Skeletal muscle cell (primary cell): ENCODE measurements at regions not wholly inside any gene's neighbourhood (a gene's known extent, or its start where the extent isn't known, plus 50 kb on each side); places are given as distances from the start of the nearest gene placed in this dataset.

Source experiments
- DNase-seq: peaks from one replicate; pipeline ENCODE4 v3.0.0-alpha.2; 2010; ENCODE audit warnings: low read depth
- H3K4me3 ChIP-seq: 2 replicates; pipeline ENCODE4 v1.5.1; 2011; ENCODE audit warnings: low read depth, mild to moderate bottlenecking, control low read depth, low read length, moderate library complexity

DNA sequence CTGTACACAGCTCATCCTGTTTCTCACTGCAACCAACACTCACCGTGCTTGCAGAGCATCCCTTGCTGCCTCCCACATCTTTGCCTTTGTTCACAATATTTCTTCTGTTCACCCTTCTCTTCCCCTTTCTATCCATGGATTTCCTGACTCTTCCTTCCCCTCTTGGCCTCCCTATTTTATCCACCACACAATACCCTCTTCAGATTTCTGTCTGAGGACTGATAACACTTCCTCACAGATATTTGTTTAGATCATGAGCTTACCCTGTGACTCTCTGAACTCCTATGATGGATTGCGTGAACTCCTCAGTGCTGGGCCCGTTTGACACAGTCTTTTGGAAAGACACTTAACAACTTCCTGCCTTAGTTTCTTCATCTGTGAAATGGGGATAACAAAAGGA lies 62.8 kb upstream of the GPR158 start:
- no peak overlapping the region for H3K4me3 ChIP-seq
- no peak for DNase-seq

DNA sequence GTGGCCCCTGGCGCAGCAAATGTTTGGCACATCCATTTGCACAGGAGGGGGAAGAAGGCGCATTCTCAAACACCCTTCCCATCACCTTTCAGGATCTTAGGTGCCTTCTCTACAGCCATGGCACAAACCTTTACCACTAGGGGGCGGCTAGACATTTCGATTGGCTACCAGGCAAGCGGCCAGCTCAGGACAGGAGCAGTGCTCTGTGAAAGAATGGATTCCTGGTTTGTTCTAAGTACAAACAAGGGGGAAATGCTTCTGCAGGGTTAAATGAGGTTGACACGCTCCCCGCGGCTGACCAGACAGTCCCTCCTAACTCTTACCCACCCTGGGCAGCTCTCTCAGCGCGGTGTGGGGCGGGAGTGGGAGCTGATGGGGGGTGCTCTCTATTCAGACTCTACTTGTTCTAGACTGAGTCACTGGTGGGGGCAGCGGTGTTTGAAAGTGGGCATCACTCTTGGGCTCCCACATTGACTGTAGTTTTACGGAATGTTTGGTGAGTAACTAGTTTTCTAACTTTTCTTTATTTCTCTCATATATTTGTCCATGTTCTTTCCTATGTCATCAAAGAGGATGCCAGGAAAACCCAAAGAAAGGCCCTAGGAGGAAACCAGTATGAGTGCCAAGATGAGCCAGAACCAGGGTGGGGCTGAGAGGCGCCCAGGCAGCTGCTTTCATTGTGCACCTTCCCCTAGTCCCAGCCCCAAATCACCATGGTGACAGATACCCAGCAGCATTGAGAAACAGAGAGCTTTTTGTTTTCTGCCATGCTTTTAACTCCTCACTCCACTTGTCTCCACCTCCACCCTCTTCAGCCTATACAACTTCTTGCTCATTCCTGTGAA lies 61.4 kb upstream of the GPR158 start:
- peak; percentile 13 for DNase-seq

DNA sequence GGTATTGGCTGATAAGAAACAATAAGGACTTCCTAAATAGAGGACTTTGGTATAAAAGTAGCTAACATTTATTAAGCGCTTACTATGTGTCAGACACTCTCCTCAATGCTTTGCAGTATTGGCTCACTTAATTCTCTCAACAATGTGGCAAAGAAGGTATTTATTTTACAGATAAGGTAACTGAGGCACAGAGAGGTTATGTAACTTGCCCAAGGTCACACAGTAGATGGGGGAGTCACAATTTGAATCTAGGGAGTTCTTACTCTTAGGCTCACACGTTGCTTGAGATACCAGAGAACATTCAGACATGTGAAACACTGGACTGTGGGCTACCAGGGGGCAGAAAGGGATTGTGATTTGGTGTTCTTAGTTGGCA lies 60.8 kb upstream of the GPR158 start:
- DNase-seq: no peak
- no peak overlapping the region for H3K4me3 ChIP-seq

More for the DNA sequence above, 61.4 kb upstream of the GPR158 start:
- peak overlapping the region; percentile 8 for H3K4me3 ChIP-seq

DNA sequence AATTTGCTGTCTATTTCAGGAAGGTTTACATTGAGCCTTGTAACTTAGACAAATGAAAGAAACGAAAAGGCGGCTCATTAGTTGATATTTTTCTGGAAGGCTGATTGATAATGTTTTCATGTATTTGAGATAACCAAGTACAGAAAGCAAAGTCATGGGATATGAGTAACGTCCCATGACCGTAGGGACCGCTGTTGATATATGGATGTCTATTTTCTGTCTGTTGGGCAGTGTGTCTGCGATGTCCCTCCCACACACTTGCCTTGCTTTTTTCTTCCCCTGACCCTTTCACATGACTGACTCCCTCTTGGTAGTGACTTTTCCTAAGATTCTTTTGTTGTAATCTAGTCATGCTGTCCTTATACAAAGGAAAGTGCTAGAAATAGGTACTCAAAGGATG lies 57.0 kb upstream of the GPR158 start:
- H3K4me3 ChIP-seq: no peak overlapping the region
- no peak for DNase-seq

DNA sequence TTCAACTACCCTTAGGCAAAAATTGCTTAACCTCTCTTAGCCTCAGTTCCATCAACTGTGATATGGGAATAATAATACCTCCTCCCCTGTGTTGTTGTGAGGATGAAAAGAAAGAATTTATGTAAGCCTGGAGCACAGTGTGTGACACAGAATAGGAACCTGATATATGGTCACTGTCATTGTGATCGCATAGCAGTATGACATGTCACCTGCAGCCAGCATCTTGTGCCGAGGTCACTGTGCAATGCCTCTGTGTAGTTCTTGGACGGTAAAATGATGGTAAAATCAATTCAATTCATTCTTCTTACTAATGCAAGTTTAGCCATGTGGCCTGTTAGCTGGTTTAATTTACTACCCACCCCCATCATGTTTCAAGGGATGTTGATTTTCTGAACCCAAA lies 54.6 kb upstream of the GPR158 start:
- no peak overlapping the region for H3K4me3 ChIP-seq
- no peak for DNase-seq
